Panc1 (cell line): ENCODE measurements at regions not wholly inside any gene's neighbourhood (a gene's known extent, or its start where the extent isn't known, plus 50 kb on each side); places are given as distances from the start of the nearest gene placed in this dataset.

ENCODE experiments used
- ATAC-seq: fragments of 200-7000 bp; cut with Tn5 transposase; 2 replicates; pipeline ENCODE4 v1.9.1; 2020; ENCODE audit warnings: mild to moderate bottlenecking, moderate library complexity
- BruUV-seq: library from RNA; stranded (reverse); fragments of 400-500 nt; replicated peaks from 2 replicates; lab custom pipeline; 2021; lab: Mats Ljungman, UMichigan
- CTCF ChIA-PET: fragments of 300-600 bp; sonication (Branson Sonifier 250); formaldehyde crosslinking; loops from one replicate; lab custom pipeline; 2022; ENCODE audit warnings: antibody characterized with exemption; lab: Charles Lee
- POLR2A ChIA-PET: fragments of 300-600 bp; sonication (Branson Sonifier 250); formaldehyde crosslinking; loops from one replicate; lab custom pipeline; 2022; ENCODE audit warnings: antibody characterized with exemption; lab: Charles Lee
- DNase-seq: peaks from one replicate; pipeline ENCODE4 v3.0.0-alpha.2; 2010; ENCODE audit warnings: low read depth, low spot score
- H3K27ac ChIP-seq: 2 replicates; pipeline ENCODE4 v1.5.1; 2011; ENCODE audit warnings: mild to moderate bottlenecking, low read length, inconsistent platforms
- H3K27me3 ChIP-seq: fragments of 200-500 bp; sonication (Bioruptor generic); 2 replicates; pipeline ENCODE4 v1.6.0; 2014; ENCODE audit warnings: low read length, inconsistent platforms; ENCODE audit not compliant: control insufficient read depth, insufficient read depth
- H3K36me3 ChIP-seq: fragments of 200-500 bp; sonication (Bioruptor generic); 2 replicates; pipeline ENCODE4 v1.5.1; 2014; ENCODE audit warnings: inconsistent platforms, mild to moderate bottlenecking, low read length, moderate library complexity; ENCODE audit not compliant: control insufficient read depth, insufficient read depth
- H3K4me1 ChIP-seq: 2 replicates; pipeline ENCODE4 v1.5.1; 2011; ENCODE audit warnings: inconsistent platforms, mild to moderate bottlenecking, low read length, moderate library complexity; ENCODE audit not compliant: control insufficient read depth, insufficient read depth
- H3K4me3 ChIP-seq, 2 experiments: 2 replicates each; pipeline ENCODE4 v1.5.1; 2011 to 2012; ENCODE audit warnings: low read depth in 2 of 2, low read length in 2 of 2, mild to moderate bottlenecking in 2 of 2, inconsistent platforms in 1 of 2, moderate library complexity in 1 of 2
- H3K9me3 ChIP-seq: fragments of 200-500 bp; sonication (Bioruptor generic); 2 replicates; pipeline ENCODE4 v1.5.1; 2014; ENCODE audit warnings: low read depth, mild to moderate bottlenecking, inconsistent platforms, low read length, moderate library complexity; ENCODE audit not compliant: control insufficient read depth, insufficient read depth
- POLR2AphosphoS5 ChIP-seq: IDR thresholded peaks from 2 replicates; pipeline ENCODE4 v1.6.1; 2012; ENCODE audit warnings: mild to moderate bottlenecking, low read depth, low read length, moderate library complexity
- REST ChIP-seq, 2 experiments: IDR thresholded peaks; 2 replicates each; pipeline ENCODE4 v1.6.1; 2011 to 2012; ENCODE audit warnings: low read depth in 2 of 2, control low read depth in 1 of 2, low read length in 1 of 2, mild to moderate bottlenecking in 1 of 2, moderate library complexity in 1 of 2; ENCODE audit not compliant: insufficient read depth in 1 of 2
- SIN3A ChIP-seq: IDR thresholded peaks from 2 replicates; pipeline ENCODE4 v1.6.1; 2012; ENCODE audit warnings: low read depth, mild to moderate bottlenecking, low read length, moderate library complexity, borderline replicate concordance; ENCODE audit not compliant: insufficient read depth
- TCF7L2 ChIP-seq: IDR thresholded peaks from 2 replicates; pipeline ENCODE4 v1.6.1; 2011; ENCODE audit warnings: mild to moderate bottlenecking, low read depth, low read length, inconsistent platforms
- in situ Hi-C: cut with HindIII; loops from 2 replicates; pipeline ENCODE4 v1.10.0; 2016; ENCODE audit warnings: low sequenced_read_pairs, low pct_unique_long_range_greater_than_20kb
- intact Hi-C: fragments of 100-400 bp; cut with micrococcal nuclease; formaldehyde crosslinking; loops from one replicate; pipeline ENCODE4 v1.10.0; 2022; ENCODE audit not compliant: unreplicated experiment
- TF ChIP-seq, protein P1 (sequence below): fragments of 450-650 bp; IDR thresholded peaks from 2 replicates; pipeline ENCODE4 v1.5.1; 2017; ENCODE audit warnings: mild to moderate bottlenecking

DNA sequence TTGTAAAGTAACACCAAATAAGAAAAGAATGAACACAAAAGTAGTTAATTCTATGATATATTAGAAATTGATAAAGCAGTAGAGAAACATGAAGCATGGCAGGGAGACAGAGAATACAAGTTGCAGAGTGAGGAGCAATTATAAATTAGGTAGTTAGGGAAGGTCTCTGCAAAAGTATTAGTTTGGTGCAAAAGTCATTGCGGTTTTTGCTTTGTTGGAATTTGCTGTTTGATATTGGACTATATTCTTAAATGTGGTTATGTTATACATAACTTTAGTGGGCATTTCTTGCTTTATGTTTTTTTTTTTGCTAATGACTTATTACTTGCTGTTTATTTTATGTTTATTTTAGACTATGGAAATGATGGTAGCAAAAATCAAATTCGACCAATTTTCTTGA lies 402.2 kb downstream of the SFMBT2 start:
- in situ Hi-C loops, result no loop called here
- no peaks in the 10 kb centered on the region for H3K36me3 ChIP-seq
- DNase-seq (no peak), ATAC-seq (no peak)
- no peaks in the 10 kb centered on the region for H3K4me1 ChIP-seq
- TF ChIP-seq POLR2AphosphoS5, result no peak
- no peak for TF ChIP-seq REST (IDR thresholded peaks at IDR 0.05; ENCODE audit: insufficient read depth in 1 of 2, low read depth in 2 of 2, low read length in 1 of 2)
- TF ChIP-seq, protein P1, sequence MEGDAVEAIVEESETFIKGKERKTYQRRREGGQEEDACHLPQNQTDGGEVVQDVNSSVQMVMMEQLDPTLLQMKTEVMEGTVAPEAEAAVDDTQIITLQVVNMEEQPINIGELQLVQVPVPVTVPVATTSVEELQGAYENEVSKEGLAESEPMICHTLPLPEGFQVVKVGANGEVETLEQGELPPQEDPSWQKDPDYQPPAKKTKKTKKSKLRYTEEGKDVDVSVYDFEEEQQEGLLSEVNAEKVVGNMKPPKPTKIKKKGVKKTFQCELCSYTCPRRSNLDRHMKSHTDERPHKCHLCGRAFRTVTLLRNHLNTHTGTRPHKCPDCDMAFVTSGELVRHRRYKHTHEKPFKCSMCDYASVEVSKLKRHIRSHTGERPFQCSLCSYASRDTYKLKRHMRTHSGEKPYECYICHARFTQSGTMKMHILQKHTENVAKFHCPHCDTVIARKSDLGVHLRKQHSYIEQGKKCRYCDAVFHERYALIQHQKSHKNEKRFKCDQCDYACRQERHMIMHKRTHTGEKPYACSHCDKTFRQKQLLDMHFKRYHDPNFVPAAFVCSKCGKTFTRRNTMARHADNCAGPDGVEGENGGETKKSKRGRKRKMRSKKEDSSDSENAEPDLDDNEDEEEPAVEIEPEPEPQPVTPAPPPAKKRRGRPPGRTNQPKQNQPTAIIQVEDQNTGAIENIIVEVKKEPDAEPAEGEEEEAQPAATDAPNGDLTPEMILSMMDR, result no peak
- TF ChIP-seq TCF7L2, result no peak
- no peak for TF ChIP-seq SIN3A
- ChIA-PET POLR2A (no interaction called here), CTCF (interaction anchor here (0.6 kb wide), 1 partner anchor 630 kb away, joined by 3 read pairs; no protein-coding TSS in a partner anchor)
- no peak overlapping the region for H3K4me3 ChIP-seq
- intact Hi-C loops, result no loop called here
- H3K27me3 ChIP-seq, result no peaks in the 10 kb centered on the region
- no TSS peak for BruUV-seq
- no peaks in the 10 kb centered on the region for H3K9me3 ChIP-seq
- H3K27ac ChIP-seq, result no peak overlapping the region

DNA sequence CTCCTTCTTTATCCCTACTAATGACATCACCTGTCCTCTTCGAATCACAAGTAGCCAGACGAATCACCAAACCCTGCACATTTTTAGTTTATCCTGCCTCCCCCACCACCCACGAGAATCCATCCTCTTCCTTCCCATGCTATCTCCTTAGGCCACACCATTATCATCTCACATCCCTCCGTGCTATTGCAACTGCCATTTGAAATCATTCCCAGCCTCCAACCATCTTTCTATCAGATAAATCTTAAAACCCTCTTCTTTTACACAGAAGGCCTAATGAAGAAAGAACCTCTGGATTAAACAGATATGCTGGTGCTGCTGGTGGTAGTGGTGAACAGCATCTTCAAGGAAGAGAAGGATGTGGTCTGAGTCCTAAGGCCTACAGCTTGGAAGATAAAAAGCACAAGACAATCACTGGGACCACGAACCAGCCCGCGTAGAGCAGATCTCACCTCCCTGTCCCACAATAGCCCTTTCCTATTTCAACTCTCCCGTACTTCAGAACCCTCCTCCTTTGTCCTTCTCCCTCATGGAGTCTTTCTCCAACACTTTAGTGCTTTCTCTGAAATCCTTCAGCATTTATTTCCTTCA lies 403.1 kb downstream of the SFMBT2 start:
- no peak for DNase-seq
- ChIA-PET POLR2A (no interaction called here), CTCF (no interaction called here)
- no TSS peak for BruUV-seq
- no peaks in the 10 kb centered on the region for H3K9me3 ChIP-seq
- no peak for ATAC-seq
- H3K36me3 ChIP-seq, result no peaks in the 10 kb centered on the region
- TF ChIP-seq SIN3A (no peak), POLR2AphosphoS5 (no peak), REST (IDR thresholded peaks at IDR 0.05; ENCODE audit: insufficient read depth in 1 of 2, low read depth in 2 of 2, low read length in 1 of 2) (no peak), TCF7L2 (no peak)
- TF ChIP-seq, protein P1, result no peak
- H3K4me1 ChIP-seq, result no peaks in the 10 kb centered on the region
- in situ Hi-C loops, result no loop called here
- intact Hi-C loops, result no loop called here
- H3K4me3 ChIP-seq, result no peak overlapping the region
- no peak overlapping the region for H3K27ac ChIP-seq
- no peaks in the 10 kb centered on the region for H3K27me3 ChIP-seq
